Calu3 (cell line): ENCODE measurements at regions not wholly inside any gene's neighbourhood (a gene's known extent, or its start where the extent isn't known, plus 50 kb on each side); places are given as distances from the start of the nearest gene placed in this dataset.
"Not testable (repeated sequence)": the region's sequence is repeated elsewhere in the genome, so short reads cannot be mapped to it uniquely, and the experiment has no call there.

Source experiments
- BruUV-seq: library from RNA; stranded (reverse); fragments of 400-500 nt; replicated peaks from 2 replicates; lab custom pipeline; 2021; lab: Mats Ljungman, UMichigan
- CTCF ChIA-PET: fragments of 300-600 bp; sonication (Branson Sonifier 250); formaldehyde crosslinking; loops from one replicate; lab custom pipeline; 2022; ENCODE audit warnings: antibody characterized with exemption; lab: Charles Lee
- DNase-seq: peaks from one replicate; pipeline ENCODE4 v3.0.0; 2022
- H3K27ac Mint-ChIP-seq: one replicate; pipeline ENCODE4 v1.8.0; 2022; ENCODE audit warnings: mixed read lengths; ENCODE audit not compliant: unreplicated experiment
- H3K27me3 Mint-ChIP-seq: one replicate; pipeline ENCODE4 v1.8.0; 2022; ENCODE audit warnings: mixed read lengths; ENCODE audit not compliant: unreplicated experiment
- H3K36me3 Mint-ChIP-seq: one replicate; pipeline ENCODE4 v1.8.0; 2022; ENCODE audit warnings: mild to moderate bottlenecking, moderate library complexity, mixed read lengths; ENCODE audit not compliant: insufficient read depth, unreplicated experiment
- H3K4me1 Mint-ChIP-seq: one replicate; pipeline ENCODE4 v1.8.0; 2022; ENCODE audit warnings: mild to moderate bottlenecking, low read depth, mixed read lengths; ENCODE audit not compliant: unreplicated experiment
- H3K4me3 Mint-ChIP-seq: one replicate; pipeline ENCODE4 v1.8.0; 2022; ENCODE audit warnings: mild to moderate bottlenecking, low read depth, moderate library complexity, mixed read lengths; ENCODE audit not compliant: unreplicated experiment
- H3K9me3 Mint-ChIP-seq: one replicate; pipeline ENCODE4 v1.8.0; 2022; ENCODE audit warnings: low read depth, mixed read lengths; ENCODE audit not compliant: unreplicated experiment
- intact Hi-C: fragments of 100-400 bp; cut with micrococcal nuclease; formaldehyde crosslinking; loops from one replicate; pipeline ENCODE4 v1.10.0; 2022; ENCODE audit not compliant: unreplicated experiment
- TF ChIP-seq, protein P1 (sequence below): fragments of 200-600 bp; IDR thresholded peaks from one replicate; pipeline ENCODE4 v1.8.0; 2022; ENCODE audit warnings: antibody characterized with exemption; ENCODE audit not compliant: unreplicated experiment

DNA sequence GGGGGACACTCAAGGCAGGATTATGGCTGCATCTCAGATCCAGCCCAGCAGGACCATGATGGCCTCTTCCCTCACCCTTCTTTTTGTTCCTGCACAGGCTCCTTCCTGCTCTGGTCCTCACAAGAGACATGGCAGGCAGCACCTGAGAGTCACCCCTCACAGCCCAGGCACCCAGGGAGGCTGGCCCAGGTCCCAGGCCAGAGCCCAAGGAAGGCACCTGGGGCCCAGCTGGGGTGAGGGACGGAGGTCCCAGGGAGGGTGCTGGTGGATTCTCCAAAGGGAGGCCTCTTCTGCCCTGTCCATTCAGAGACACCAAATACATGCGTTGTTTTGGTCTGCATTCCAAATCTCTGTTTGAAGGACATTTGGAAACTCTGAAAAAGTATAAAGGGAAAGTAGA, 285.4 kb upstream of the HS6ST1 start:
- TF ChIP-seq, protein P1, sequence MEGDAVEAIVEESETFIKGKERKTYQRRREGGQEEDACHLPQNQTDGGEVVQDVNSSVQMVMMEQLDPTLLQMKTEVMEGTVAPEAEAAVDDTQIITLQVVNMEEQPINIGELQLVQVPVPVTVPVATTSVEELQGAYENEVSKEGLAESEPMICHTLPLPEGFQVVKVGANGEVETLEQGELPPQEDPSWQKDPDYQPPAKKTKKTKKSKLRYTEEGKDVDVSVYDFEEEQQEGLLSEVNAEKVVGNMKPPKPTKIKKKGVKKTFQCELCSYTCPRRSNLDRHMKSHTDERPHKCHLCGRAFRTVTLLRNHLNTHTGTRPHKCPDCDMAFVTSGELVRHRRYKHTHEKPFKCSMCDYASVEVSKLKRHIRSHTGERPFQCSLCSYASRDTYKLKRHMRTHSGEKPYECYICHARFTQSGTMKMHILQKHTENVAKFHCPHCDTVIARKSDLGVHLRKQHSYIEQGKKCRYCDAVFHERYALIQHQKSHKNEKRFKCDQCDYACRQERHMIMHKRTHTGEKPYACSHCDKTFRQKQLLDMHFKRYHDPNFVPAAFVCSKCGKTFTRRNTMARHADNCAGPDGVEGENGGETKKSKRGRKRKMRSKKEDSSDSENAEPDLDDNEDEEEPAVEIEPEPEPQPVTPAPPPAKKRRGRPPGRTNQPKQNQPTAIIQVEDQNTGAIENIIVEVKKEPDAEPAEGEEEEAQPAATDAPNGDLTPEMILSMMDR = no peak
- no peaks in the 10 kb centered on the region for H3K27me3 Mint-ChIP-seq
- no peak for DNase-seq
- H3K27ac Mint-ChIP-seq = no peak overlapping the region
- H3K36me3 Mint-ChIP-seq = no peaks in the 10 kb centered on the region
- CTCF ChIA-PET = no interaction called here
- intact Hi-C loops = no loop called here
- BruUV-seq = no TSS peak
- no peak overlapping the region for H3K4me3 Mint-ChIP-seq
- H3K9me3 Mint-ChIP-seq = no peaks in the 10 kb centered on the region
- no peaks in the 10 kb centered on the region for H3K4me1 Mint-ChIP-seq

DNA sequence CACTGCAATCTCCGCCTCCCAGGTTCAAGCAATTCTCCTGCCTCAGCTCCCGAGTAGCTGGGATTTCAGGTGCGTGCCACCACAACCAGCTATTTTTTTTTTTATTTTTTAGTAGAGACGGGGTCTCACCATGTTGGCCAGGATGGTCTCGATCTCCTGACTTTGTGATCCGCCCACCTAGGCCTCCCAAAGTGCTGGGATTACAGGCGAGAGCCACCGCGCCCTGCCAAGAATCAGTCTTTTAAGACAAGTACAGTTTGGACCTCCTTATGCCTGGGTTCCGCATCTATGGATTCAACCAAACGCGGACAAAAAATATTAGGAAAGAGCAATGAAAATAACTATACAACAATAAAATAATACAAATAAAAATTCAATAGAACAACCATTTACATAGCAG, 285.9 kb upstream of the HS6ST1 start:
- DNase-seq, H3K4me1 Mint-ChIP-seq, H3K27ac Mint-ChIP-seq, H3K9me3 Mint-ChIP-seq, intact Hi-C loops, H3K36me3 Mint-ChIP-seq, BruUV-seq, H3K27me3 Mint-ChIP-seq, H3K4me3 Mint-ChIP-seq, CTCF ChIA-PET: not testable (repeated sequence)

DNA sequence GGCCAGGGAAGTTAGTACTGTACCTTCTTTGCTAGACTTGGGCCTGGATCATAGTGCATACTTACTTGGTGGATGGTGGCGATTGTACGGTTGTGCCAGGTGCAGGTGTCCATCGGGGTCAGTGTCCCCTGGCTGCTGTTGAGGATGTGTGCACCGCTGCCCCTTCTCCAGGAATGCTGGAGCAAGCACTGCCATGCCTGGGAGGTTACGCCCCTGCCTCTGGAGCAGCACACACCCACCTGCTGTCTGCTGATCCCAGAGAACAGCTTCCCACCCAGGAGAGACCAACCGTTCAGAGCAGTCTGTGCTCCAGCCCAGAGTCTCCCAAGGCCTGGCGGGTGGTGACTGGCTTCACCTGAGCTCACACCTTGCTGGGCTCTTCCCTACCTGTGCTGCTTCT, 286.8 kb upstream of the HS6ST1 start:
- H3K27ac Mint-ChIP-seq = no peak overlapping the region

DNA sequence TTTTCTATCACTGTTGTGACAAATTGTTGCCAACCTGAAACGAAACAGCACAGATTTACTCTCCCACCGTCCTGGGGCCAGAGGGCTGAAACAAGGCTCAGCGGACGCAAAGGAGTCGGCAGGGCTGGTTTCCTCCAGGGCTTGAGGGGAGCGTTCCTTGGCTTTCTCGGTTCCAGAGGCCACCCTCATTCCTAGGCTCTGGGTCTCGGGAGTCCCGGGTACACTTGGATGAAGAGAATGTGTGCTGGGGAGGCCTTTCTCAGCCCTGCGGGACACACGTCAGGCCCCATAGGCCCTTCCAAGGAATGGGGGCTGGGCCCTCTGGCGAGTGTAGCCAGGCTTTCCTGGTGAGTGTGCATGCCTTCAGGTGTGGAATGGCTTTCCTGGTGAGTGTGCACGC, 287.3 kb upstream of the HS6ST1 start:
- H3K9me3 Mint-ChIP-seq = no peaks in the 10 kb centered on the region
- DNase-seq = no peak
- TF ChIP-seq, protein P1 = no peak
- H3K27ac Mint-ChIP-seq = no peak overlapping the region
- BruUV-seq = no TSS peak
- intact Hi-C loops = no loop called here
- no peaks in the 10 kb centered on the region for H3K4me1 Mint-ChIP-seq
- no peaks in the 10 kb centered on the region for H3K27me3 Mint-ChIP-seq
- no peaks in the 10 kb centered on the region for H3K36me3 Mint-ChIP-seq
- CTCF ChIA-PET = no interaction called here
- no peak overlapping the region for H3K4me3 Mint-ChIP-seq

More for the DNA sequence above, 286.8 kb upstream of the HS6ST1 start:
- Mint-ChIP-seq H3K4me3 (no peak overlapping the region), H3K9me3 (no peaks in the 10 kb centered on the region), H3K27me3 (no peaks in the 10 kb centered on the region), H3K4me1 (no peaks in the 10 kb centered on the region), H3K36me3 (no peaks in the 10 kb centered on the region)
- TF ChIP-seq, protein P1 = no peak
- intact Hi-C loops = no loop called here
- no peak for DNase-seq
- BruUV-seq = no TSS peak
- CTCF ChIA-PET = no interaction called here

DNA sequence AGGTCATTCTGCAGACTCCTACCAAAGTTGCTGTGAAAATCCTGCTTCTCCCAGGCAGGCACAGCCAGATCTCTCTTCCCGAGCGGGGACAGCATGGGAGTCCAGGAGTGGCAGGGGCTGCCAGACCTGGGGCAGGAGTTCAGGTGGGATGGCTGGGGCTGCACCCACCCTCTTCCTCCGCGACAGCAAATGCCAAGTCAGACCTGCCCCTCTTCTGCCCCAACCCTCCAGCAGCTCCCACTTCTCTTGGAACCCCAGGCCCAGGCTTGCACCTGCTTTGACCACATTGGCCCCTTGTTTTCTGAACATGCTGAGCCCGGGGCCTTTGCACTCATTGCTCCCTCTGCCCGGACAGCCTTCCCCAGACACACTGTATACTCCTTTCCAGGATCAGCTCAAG, 288.2 kb upstream of the HS6ST1 start:
- H3K27ac Mint-ChIP-seq = no peak overlapping the region
- CTCF ChIA-PET = no interaction called here
- no peak for DNase-seq
- intact Hi-C loops = no loop called here
- H3K27me3 Mint-ChIP-seq = peaks cover 6% of the 10 kb centered on the region
- TF ChIP-seq, protein P1 = no peak
- H3K4me3 Mint-ChIP-seq = no peak overlapping the region
- no TSS peak for BruUV-seq
- peaks cover 1% of the 10 kb centered on the region for H3K36me3 Mint-ChIP-seq
- H3K9me3 Mint-ChIP-seq = no peaks in the 10 kb centered on the region
- no peaks in the 10 kb centered on the region for H3K4me1 Mint-ChIP-seq
